ENCODE measurements at regions not wholly inside any gene's neighbourhood (a gene's known extent, or its start where the extent isn't known, plus 50 kb on each side); places are given as distances from the start of the nearest gene placed in this dataset.

DNA sequence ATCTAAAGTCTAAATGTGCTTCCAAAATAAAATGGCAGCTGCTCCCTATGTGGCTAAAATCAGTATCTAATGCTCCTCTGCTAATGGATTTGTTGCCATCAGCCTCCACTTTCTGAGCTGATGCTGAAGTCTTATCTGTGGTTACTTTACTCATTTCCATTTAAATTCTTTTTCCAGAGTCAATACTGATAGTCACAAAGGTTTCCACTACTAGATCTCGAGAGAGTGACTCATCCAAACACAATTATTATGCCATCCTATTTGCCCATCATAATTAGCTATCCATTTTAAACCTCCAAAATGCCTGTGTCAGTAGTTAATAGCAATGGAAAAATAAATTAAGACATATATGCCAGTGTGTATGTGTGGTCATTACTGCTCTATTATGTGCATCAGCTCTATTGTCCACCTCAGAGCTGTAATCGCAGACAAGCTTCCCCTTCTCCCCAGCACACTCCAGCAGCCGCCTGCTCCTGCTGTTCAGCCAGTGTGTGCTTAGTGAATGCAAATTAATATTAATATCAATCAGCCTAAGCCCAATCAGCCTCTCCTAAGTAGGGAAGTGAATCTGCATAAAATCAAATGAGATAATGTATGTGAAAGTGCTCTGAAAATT lies 199.8 kb upstream of the ZIC3 start:
- DNase-seq, result no peak

DNA sequence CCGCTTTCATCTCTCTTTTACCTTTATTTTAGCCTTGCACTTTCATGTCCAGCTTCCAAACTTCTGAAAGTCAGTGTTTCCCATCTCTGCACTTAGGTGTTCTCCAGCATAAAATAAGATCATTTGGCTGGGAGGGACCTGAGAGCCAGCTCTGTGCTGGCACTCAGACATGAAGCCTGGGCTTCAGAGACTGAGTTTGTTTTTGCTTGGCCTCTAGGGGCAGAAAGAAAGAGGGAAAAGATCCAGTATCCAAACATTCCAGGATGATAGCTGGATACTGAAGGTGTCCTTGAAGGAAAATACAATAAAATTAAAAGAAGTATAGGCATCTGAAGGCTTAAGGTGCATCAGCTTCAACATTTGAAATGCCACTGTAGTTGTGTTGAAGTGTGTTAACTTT lies 202.4 kb upstream of the ZIC3 start:
- no peak for DNase-seq

DNA sequence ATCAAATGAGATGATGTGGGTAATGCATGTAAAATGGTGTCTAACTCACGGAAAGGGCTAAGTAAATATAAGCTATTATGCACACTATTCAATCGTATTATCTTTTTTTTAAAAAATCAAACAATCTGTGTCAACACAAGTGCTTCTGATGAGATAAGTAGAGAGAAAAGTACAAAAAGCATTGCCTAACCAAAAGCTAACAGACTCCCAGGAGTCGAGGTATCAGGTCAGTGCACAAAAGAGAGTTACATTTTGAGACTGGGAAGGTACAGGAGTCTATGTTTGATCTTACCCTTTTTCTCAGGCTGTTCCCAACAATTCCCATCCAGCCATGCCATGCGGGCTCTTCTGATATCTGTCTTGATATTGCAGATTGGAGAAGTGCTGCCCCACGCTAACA lies 203.3 kb upstream of the ZIC3 start:
- DNase-seq, result no peak

DNA sequence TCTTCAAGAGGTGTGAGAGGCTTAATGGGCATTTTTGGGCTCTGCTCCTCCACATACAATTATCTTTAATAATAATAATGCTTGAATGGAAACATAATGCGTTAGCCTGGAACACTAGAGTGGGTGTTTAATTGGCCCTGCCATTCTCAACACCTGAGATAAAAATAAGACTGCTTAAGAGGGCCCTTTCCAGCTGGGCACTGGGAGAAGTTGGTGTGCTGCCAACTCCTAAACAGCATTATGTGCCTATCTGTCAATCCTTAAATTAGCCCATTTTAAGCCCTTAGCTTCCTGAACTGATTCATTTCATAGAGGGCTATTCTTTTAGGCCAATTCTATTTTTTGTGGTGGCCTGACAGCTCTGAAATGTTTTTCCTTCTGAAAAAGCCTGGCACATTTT lies 211.1 kb upstream of the ZIC3 start:
- DNase-seq, result no peak

DNA sequence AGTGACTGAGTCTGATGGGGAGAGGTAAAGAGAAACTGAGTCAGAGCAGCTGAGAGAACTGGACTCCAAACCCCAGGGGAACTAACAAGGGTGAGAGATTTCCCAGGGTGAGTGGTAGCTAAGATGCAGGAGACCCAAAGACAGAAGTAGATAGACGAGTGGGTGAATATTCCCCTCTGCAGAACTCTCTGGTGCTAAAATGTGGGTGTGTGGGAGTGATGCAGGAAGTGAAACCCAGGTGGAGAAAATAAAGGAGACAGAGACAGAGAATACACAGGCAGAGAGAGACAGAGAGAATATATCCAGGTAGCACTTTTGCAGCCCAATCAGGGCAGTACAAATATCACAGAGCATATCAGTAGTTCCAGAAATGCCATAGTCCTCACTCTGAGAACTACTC lies 212.5 kb upstream of the ZIC3 start:
- no peak for DNase-seq

DNA sequence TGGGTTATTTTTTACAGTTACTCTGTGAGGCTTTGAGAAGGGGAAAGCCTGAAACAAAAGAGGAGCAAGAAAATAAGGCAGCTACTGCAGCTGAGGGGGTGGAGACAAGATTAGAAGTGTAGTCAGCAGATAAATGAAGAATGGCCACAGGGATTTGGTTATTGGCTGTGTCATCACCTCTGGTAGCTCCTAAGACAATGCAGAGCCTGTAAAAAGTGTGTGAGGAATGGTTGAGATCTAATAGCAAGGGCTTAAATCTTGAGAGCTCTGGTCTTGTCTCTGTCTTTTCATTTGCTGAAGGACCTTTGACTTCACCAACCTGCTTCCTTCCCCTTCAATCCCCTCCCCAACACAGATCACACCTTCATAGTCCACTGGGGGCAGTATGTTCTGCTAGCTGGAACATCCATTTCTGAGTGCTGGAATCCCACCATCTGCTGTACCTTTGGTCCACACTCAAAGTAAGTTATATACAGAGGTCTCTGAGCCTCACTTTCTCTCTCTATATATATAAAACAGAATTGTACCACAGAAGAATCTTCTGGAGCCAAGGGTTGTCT lies 213.7 kb upstream of the ZIC3 start:
- no peak for DNase-seq

DNA sequence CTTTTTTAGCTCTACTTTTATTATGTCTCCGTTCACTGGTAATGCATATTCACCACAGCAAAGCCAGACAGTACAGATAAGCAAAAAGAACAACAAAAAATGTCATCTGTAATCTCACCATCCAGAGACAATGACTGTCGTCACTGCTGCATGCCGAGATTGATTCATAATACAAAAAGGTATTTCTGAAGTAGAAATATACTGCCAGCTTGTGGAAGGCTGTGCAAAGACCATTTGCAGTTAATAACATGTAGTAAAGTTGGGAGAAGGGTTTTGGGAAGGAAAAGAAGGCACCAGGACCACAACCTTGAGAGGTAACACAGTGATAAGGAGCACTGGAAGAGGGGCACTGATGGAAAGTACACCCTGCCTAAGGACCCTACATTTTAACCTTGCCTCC lies 223.0 kb upstream of the ZIC3 start:
- no peak for DNase-seq

DNA sequence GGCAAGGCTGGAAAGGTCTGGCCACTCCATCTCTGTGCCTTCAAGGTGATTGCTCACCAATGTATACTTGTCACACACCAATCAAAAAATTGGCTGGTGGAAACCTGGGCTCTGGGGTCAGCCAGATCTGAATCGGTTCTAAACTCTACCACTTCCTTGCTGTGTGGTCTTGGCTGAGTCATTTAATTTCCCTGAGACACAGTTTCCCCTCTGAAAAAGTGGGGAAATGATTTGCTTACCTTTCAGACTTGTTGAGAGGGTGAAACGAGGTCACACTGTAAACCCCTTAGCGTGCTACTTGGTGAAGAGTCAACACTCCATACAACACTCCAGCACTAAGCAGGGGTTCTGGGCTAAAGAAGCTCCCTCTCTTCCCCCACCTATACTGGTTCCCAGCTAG lies 252.3 kb upstream of the ZIC3 start:
- DNase-seq, result no peak

DNA sequence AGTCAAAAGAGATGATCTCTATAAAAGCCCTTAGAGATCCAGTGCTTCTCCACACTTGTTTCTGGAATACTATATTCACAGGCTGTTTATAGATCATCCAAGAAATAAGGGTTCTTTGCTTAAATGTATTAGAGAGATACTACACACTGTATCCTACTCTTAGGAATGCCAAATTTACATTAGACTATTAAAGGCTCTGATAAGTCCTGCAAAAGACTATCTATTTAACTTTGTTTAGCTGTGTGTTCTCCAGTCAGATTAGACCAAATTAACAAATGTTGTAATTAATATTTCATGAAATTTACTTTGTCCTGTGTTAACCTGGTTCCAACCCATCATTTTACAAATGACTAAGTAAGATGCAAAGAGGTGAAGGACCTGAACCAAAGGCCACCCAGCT lies 260.5 kb upstream of the ZIC3 start:
- DNase-seq, result no peak

DNA sequence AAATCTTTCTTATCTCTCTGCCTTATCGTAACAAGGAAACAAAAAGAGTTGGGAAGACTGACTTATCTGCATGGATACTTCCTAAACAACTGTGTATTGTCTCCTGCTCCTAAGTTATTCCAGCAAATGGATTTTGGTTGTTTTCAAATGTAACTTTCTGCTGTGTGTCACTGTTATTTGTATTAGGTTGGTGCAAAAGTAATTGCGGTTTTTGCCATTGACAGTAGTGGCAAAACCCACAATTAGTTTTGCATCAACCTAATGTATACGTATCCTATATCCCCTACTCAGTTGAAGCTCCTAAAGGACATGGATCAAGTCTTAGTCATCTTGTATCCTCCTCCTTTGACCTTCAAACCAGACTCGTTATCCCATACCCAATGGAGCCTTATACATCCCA lies 263.4 kb upstream of the GPR101 start:
- no peak for DNase-seq

DNA sequence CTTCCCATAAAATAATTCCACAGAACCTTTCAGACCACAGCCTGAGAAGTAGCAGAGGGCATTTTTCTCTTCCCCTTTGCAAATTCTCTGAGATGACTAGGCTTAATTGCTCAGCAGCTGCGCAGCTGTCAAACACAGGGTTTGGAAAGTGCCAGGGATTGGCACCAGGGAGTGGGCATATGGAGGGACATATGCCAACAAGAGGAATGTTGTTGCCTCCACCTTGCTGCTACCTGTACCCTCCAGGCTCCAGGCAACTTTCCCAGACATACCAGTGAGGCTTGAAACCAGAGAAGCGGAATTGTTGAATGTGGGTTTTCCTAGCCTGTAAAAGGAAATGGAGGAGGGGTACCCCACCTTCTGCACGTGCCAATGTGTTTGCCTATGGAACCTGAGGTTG lies 256.2 kb upstream of the GPR101 start:
- no peak for DNase-seq

DNA sequence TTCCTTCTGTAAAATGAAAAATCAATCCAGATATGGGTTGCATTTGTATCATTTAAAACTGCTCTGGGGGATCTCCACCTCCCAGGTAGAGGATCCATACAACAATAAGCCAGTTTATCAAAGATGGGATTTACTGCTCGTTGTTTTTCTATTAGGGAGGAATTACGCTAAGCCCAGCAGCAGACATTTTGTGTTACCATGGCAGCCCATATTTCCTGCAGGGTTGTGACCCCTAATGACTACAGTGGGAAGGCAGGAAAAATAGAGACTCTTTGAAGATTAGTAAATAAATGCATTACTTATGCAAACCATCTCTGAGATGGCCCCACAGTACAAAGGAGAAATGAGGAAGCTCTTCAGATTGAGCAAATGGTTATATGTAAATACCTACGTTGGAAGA lies 253.4 kb upstream of the GPR101 start:
- no peak for DNase-seq

DNA sequence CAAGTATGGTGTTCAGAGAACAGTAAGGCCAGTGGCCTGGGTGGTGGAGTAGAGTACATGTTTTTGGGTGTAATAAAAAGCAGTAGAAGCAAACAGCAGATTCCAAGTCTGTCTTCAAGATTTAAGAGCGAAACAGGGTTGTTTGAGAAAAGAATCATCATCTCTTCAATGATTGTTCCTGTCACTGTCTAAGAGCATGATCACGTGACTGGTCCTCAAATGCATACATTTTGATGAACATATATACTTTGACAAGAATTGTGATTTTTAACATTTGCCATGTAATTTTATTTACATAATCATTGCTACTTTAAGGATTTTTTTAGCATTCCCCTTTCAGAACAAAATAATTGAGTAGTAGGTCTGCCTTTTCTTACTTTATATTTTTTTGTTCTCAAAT lies 252.6 kb upstream of the GPR101 start:
- no peak for DNase-seq

DNA sequence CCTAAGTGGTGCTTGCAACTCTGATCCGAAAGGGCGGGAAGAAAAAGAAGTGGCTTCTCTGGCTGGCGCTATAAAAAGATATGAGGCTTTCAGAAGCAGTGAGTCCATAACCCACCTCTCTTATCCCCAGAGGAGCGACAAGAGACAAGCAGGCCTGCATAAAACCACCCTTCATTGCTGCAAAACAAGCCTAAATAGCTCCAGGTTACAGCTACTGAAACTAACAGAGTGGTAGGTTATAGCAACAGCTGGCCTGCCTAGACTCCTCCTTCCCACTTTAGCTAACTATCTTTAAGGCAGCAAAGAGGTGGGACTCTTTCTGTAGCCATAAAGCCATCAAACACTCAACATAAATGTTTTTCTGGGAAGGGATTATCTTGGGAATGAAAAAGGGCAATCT lies 245.0 kb upstream of the GPR101 start:
- DNase-seq, result no peak

DNA sequence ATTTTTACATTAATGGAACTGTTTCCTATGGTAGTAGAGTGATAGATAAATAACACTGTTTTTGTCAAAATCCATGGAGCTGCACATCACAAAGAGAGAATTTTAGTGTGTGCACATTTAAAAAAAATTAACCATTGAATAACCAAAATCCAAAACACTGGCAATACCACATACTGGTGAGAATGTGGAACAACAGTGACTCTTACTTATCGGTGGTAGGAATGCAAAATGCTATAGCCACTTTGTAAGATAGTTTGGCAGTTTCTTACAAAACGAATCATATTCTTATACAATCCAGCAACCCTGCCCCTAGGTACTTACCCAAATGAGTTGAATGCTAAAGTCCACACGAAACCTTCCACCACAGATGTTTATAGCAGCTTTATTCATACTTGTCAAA lies 229.6 kb upstream of the GPR101 start:
- DNase-seq, result no peak

DNA sequence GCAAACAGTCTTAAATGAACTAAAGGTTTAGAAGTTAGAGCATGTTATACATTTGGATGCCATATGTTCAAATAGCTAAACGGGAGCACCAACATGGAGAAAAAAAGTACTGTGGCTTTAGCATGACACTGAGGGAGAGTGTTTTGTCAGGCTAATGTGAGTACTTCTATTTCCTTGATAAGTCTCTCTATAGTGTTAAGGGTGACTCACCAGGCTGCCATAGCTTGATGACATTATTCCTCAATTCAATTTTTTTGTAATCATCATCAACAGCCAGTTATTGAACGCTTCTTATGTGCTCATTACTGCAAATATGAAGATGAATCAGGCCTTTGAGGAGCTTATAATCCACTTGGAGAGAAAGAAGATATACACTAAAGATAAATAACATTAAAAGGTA lies 211.4 kb upstream of the GPR101 start:
- DNase-seq, result no peak

DNA sequence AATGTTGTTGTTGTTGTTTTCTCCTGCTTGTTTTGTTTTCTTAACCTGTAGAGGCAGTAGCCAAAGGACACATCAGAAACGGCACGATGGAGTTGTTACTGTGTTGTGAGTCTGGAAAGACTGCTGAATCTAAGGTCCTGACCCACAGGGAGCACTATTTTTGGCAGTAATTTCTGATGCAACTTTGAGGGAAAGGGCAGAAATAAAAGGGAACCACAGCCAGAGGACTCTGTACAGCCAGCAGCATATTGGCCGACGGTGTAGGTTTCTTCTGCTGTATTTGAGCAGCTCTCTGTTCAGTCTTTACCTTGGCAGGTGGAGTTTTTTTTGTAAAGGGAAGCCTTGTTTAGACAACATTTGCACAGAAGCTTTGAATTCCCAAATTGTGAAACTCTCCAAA lies 203.0 kb upstream of the GPR101 start:
- no peak for DNase-seq

DNA sequence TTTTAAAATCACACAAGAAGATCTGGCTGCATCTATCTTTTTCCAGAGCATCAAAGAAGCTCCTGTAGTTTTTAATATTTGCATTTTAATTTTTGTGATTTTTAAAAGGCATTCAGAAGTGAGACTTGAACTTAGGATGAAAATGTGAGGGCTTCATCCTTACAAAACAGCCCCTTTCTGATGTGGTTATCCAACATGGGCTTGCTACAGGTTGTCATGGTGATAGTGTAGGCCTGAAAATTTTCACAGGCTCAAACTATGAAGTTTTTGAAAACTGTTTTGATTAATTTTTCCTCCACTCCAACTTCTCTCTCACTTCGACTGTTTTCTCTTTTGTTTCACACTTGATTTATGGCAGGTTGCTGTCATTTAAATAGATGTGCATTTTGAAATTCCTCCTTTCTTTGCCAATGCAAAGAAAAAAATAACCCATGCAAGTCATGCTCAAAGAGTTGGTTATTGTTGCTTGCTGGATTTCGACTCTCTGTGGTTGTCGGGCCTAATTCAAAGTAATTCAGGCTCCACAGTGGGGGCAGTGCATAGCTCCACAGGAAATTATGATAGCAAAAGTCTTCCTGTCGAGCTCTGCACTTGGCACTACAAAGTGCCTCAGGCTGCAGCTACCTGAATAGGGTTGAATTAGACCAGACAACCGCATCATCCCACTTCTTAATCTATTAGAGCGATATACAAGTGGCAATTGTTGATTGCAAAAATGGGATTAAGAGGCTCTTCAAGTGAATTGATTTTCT lies 201.0 kb upstream of the GPR101 start:
- DNase-seq, result no peak

DNA sequence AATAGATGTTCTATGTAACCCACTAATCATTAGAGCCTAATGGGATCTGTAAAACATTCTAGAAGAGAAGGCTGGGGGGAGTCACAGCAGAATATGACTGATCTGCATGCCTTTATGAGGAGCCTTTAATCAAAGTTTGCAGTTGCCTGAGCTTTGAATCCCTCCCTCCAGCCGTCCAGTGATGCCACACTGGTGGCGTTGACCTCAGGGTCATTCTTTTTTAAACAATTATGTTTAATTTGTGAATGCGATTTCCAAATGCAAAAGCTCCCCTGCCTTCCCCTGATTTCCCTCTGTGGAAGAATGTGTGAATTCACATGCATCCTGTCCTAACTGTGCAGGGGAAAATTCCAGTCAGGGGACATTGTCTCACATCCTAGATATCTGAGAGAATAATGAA lies 199.7 kb upstream of the GPR101 start:
- DNase-seq, result no peak

DNA sequence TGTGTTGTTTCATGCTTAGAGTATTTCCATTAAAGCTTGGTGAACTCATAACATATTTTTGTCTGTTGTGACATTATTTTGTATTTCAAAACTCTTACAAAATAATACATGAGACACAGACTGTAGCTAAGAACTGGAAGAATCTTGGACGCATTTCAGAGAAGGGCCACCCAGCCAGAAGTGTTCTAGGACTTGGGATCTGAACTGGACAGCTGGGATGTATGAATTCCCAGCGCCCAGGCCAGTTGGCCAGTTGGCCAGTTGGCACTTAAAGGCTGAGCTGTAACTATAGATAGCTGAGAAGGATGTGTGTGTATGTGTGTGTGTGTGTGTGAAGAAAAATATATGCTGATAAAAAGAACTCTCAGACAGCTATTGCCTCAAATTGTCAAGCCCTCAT lies 193.4 kb upstream of the GPR101 start:
- DNase-seq, result no peak

DNA sequence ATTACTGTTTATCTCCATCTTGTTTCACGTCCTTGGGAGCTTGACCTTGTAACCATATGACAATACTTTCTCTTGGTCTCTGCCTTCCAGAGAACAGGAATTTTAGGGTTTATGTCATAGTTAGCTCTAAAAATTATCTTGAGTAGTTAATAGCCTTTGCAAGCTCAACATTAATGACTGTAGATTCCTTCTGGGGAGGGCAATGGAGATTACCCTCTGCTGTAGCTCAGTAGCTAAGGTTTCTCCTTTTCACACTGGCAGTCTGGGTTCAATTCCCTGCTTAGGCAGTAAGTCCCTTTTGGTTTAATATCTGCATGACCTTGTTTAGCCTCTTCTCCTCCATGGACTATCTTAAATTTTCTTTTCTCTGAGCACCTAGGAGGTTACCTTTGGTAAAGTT lies 181.7 kb upstream of the GPR101 start:
- no peak for DNase-seq

DNA sequence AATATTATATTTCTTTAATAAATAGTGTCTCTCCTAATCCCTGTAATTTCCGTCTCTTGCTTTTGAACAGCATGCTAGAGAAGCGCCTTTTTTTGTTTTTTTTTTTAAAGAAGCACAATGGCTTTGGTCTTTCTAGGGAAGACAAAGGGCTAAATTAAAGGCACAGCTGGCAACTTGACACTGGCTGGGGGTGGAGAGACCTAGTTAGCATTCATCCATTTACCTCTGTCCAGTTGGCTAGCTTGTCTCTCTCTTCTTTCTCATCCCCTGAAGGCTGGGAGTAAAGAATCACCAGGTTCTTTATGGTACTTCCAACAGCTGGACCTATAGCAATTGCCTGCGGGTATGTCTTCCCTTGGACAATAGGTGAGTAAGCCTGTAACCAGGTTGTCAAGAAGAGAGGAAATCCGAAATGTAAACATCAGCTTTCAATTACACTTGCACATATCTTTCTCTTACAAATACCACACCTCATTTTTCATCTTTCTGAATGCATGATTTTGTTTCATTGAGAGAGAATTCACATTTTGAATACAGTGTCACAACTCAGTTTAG lies 178.4 kb upstream of the GPR101 start:
- no peak for DNase-seq

DNA sequence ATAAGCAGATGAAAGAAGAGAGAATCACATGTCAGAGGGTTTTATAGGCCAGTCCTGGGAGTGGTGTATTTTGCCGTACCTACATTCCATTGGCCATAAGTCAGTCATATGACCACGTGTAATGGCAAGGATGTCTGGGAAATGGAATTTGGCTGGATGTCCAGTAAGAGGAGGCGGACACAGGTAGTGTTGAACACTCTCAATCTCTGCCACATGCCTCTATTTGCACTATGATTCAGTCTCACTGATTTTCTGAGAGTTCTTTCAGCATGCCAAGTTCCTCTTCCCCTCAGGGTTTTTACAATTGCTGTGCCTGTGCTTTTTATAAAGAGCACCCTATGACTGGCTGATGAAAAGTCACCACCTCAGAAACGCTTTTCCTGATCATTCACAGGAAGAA lies 164.2 kb upstream of the GPR101 start:
- no peak for DNase-seq

DNA sequence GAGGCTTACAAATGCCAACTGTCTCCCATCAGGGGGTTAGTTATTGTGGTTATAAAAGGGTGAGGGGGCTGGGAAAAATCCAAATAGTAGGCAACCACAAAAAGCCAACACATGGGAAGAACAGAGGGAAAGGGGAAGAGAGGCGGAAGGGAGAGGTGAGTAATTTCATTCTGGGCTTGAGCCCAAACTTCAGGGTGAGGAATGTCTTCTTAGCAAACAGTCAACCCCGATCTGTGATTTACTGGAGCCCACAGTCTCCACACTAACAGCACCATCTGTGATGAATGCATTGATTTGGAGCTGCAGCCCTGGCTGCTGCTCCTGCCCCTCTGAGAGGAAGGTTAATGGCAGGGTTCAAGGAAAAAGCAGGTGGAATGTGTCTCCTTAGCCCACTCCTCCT lies 162.2 kb upstream of the GPR101 start:
- DNase-seq, result no peak

DNA sequence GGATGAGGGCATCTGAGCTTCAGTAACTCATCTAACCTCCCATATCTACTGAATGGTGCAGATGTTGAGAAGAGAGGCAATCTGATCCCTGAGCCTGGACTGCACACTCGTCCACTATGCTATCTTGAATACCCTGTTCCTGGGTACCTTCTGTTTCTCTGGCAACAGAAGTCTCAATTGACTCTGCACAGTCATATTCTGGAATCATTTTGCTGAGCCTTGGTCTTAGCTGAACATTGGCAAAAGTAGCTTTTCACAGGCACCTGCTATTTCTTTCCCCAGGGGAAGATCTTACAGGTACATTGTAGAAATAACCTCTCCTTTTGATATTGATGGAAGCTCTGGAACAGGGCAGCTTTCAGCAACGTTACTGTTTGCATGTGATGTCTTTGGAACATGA lies 161.5 kb upstream of the GPR101 start:
- no peak for DNase-seq
